ENCODE measurements at regions not wholly inside any gene's neighbourhood (a gene's known extent, or its start where the extent isn't known, plus 50 kb on each side); places are given as distances from the start of the nearest gene placed in this dataset.

- POLR2A ChIA-PET: no interaction called here
- Mint-ChIP-seq H3K27ac (no peak overlapping the region), H3K9me3 (no peaks in the 10 kb centered on the region), H3K4me1 (no peaks in the 10 kb centered on the region), H3K27me3 (peaks cover 40% of the 10 kb centered on the region), H3K4me3 (no peak overlapping the region), H3K36me3 (ENCODE audit: low read depth) (no peaks in the 10 kb centered on the region)
- no peak for ATAC-seq (ENCODE audit: low read depth)
- TF ChIP-seq CTCF (IDR thresholded peaks at IDR 0.05): no peak
- CTCF ChIA-PET: no interaction called here
- no peak for DNase-seq
- intact Hi-C loops (cut with micrococcal nuclease): no loop called here
Observed at GRCh38 chr17:36784633-36785032, 152.6 kb upstream of the LHX1 start.

- POLR2A ChIA-PET: no interaction called here
- Mint-ChIP-seq H3K9me3 (no peaks in the 10 kb centered on the region), H3K36me3 (ENCODE audit: low read depth) (no peaks in the 10 kb centered on the region), H3K27ac (no peak overlapping the region), H3K27me3 (peaks cover 44% of the 10 kb centered on the region), H3K4me1 (no peaks in the 10 kb centered on the region), H3K4me3 (no peak overlapping the region)
- CTCF ChIA-PET: no interaction called here
- no peak for DNase-seq
- ATAC-seq (ENCODE audit: low read depth): no peak
- TF ChIP-seq CTCF (IDR thresholded peaks at IDR 0.05): no peak
- intact Hi-C loops (cut with micrococcal nuclease): no loop called here
Observed at GRCh38 chr17:36786867-36787266, 150.4 kb upstream of the LHX1 start.

- no peak overlapping the region for H3K4me3 Mint-ChIP-seq
- H3K4me1 Mint-ChIP-seq: no peaks in the 10 kb centered on the region
- peaks cover 27% of the 10 kb centered on the region for H3K27me3 Mint-ChIP-seq
- H3K27ac Mint-ChIP-seq: no peak overlapping the region
- TF ChIP-seq CTCF (IDR thresholded peaks at IDR 0.05): no peak
- DNase-seq (no peak), ATAC-seq (ENCODE audit: low read depth) (no peak)
- CTCF ChIA-PET: no interaction called here
- no peaks in the 10 kb centered on the region for H3K36me3 Mint-ChIP-seq (ENCODE audit: low read depth)
- POLR2A ChIA-PET: no interaction called here
- no peaks in the 10 kb centered on the region for H3K9me3 Mint-ChIP-seq
- intact Hi-C loops (cut with micrococcal nuclease): no loop called here
Observed at GRCh38 chr17:36791150-36791941, 145.9 kb upstream of the LHX1 start.

- Mint-ChIP-seq H3K36me3 (ENCODE audit: low read depth) (no peaks in the 10 kb centered on the region), H3K27ac (no peak overlapping the region), H3K4me1 (no peaks in the 10 kb centered on the region), H3K9me3 (no peaks in the 10 kb centered on the region), H3K4me3 (no peak overlapping the region), H3K27me3 (peaks cover 24% of the 10 kb centered on the region)
- CTCF ChIA-PET: no interaction called here
- POLR2A ChIA-PET: no interaction called here
- no peak for DNase-seq
- intact Hi-C loops (cut with micrococcal nuclease): no loop called here
- TF ChIP-seq CTCF (IDR thresholded peaks at IDR 0.05): no peak
- ATAC-seq (ENCODE audit: low read depth): no peak
Observed at GRCh38 chr17:36791942-36792475, 145.3 kb upstream of the LHX1 start.

- TF ChIP-seq CTCF (IDR thresholded peaks at IDR 0.05): no peak
- H3K4me1 Mint-ChIP-seq: no peaks in the 10 kb centered on the region
- no peak for ATAC-seq (ENCODE audit: low read depth)
- ChIA-PET CTCF (no interaction called here), POLR2A (no interaction called here)
- no peaks in the 10 kb centered on the region for H3K9me3 Mint-ChIP-seq
- intact Hi-C loops (cut with micrococcal nuclease): no loop called here
- no peak for DNase-seq
- H3K27me3 Mint-ChIP-seq: peaks cover 24% of the 10 kb centered on the region
- H3K36me3 Mint-ChIP-seq (ENCODE audit: low read depth): no peaks in the 10 kb centered on the region
- no peak overlapping the region for H3K27ac Mint-ChIP-seq
- no peak overlapping the region for H3K4me3 Mint-ChIP-seq
Observed at GRCh38 chr17:36792849-36793248, 144.4 kb upstream of the LHX1 start.

Data from activated B cell treated with CpG ODN at 0.5 μM for 24 hours (primary cell).